ENCODE measurements at regions not wholly inside any gene's neighbourhood (a gene's known extent, or its start where the extent isn't known, plus 50 kb on each side); places are given as distances from the start of the nearest gene placed in this dataset.
"Not testable (repeated sequence)": the region's sequence is repeated elsewhere in the genome, so short reads cannot be mapped to it uniquely, and the experiment has no call there.

DNA sequence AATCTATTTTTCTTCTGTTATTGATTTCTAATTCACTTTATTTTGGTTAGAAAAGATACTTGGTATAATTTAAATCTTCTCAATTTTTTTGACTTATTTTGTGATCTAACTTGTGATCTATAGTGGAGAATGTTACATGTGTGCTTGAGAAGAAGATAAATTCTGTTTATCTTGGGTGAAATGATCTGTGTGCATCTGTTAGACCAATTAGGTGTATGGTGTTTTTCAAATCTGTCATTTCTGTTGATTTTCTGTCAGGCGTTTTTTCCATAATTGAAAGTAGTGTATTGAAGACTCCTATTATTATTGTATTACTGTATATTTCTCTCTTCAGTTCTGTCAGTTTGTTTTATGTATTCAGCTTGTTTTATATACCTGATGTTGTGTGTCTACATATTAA is 1668.3 kb downstream of the PLA2G4A start:
- DNase-seq = no peak

DNA sequence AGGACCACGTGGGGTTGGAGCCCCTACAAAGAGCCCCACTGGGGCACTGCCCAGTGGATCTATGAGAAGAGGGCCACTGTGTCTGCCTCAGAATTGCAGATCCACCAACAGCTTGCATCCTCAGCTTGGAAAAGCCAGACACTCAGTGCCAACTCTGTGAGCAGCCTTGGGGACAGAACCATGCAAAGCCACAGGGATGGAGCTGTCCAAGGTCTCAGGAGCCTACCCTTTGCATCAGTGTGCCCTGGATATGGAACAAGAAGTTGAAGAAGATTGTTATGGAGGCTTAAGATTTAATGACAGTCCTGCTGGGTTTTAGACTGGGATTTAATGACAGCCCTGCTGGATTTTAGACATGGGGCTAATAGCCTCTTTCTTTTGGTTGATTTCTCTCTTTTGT is 1670.9 kb downstream of the PLA2G4A start:
- no peak for DNase-seq

DNA sequence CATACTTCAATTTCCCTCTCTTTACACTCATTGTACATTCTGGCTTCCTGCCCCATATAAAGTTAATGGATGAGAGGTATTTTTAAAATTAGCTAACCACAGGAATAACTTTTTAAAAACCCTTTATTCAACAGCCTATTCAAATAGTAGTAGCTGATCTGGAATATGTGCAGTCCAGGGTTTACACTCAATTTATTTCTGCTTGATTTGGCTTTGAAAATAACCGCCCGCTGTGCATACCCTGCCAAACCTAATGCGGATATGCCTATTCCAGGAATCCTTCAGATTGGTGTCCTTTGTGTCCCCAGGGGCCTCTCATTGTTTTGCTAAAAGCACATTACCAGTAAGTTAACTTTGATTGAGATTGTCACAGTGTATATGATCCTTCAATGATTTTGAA is 1686.2 kb downstream of the PLA2G4A start:
- DNase-seq = no peak

DNA sequence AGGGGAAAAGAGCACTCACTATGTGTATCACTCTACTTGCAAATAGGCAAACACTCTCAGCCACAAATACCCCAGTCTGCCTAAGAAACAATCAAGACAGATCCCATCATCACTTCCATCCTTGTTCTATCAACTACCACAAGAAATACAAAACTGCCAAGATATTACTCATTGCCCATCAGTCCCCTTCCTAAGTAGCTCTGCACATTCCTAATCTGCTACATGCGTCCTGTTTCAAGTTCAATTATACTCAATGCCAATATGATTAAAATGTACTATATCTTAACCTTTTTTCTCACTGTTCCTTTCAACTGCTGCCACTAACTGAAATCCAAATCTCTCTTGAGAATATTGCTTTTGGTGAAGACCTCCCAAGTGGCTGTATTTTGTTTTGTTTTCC is 1688.4 kb downstream of the PLA2G4A start:
- no peak for DNase-seq

DNA sequence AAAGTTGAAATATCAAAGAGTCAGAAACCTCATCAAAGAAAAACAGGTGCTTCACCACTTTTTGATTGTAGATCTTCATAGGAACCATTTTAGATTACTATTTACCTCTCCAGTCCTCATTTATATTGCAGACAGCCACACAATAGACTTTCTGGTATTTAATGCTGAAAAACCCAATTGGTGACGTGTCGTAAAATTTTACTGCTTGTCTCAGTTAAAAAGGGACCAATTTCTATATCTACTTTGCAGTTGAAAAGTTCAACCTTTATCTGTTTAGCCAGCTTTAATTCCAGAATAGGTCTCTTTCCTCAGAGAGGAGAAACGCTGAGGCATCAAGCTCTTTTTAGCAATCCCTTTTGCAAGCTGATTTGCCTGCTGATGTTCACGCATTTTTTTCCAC is 1722.4 kb downstream of the PLA2G4A start:
- DNase-seq = peak; percentile 6

DNA sequence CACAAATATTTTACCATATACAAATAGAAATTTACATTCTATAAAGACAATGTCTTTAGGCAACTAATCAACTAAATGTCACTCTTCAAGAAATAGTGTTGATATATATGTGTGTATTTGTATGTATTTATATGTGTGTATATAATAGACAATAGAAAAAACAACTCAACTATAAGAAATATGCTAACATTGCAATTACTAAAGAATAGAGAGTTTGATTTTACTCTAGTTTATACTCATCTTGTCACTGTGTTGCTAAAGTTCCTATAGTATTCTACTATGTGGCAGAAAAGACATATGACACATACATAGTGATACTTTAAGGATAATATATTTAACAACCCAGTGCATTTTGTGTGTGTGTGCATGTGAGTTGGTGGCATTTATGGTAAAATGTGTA is 1728.3 kb downstream of the PLA2G4A start:
- DNase-seq = no peak

DNA sequence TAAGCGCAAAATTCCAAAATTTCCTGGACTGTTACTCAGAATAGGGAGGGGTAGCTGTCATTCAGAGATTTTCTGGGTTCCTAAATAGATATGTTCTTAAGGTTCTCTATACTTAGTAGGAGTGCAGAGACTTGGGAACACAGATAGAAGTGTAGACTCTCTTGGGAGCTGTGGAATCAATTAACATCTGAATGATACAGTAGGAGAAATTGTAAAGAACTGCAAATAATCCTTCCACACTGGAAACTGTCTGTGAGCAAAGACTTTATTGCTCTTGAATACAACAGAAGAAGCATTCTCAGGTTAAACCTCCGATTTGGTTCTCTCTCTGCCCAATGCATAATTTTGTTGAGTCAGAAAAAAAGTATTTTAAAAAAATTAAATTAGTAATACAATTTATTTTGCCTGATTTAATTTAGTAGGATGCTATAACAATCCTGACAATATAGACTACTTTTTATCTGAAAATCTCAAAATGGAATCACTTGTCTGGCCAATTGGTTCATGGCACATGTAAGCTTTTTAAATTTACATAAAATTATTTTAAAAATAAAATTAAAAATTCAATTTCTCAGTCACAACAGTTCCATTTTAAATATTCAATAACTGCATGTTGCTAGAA is 1754.3 kb downstream of the PLA2G4A start:
- DNase-seq = no peak

DNA sequence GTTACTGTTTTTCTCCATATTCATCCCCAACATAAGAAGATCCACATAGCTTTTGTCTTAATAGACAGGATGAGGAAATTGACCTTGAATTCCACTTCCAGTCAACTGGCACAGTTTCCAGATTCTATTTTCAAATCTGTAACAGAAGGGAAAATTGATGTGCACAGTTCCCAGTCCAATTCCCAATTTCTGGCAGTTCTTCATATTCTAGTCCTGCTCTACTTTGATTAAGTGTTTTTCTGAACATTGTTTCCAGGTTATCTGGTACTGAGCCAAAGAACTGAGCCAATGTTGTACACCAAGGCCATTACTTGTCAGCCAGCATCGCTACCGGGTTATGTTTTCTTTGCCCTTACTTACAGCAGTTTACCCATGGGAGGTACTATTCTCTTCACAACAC is 1755.4 kb downstream of the PLA2G4A start:
- DNase-seq = no peak

DNA sequence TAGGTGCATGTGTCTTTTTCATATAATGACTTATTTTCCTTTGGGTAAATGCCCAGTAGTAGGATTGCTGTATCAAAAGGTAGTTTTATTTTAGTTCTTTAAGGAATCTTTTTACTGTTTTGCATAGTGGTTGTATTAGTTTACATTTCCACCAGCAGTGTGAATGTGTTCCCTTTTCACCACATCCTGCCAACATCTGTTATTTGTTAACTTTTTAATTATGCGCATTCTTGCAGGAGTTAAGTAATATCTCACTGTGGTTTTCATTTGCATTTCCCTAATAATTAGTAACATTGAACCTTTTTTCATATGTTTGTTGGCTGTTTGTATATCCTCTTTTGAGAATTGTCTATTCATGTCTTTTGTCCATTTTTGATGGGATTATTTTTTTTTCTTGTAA is 1761.9 kb downstream of the PLA2G4A start:
- no peak for DNase-seq

DNA sequence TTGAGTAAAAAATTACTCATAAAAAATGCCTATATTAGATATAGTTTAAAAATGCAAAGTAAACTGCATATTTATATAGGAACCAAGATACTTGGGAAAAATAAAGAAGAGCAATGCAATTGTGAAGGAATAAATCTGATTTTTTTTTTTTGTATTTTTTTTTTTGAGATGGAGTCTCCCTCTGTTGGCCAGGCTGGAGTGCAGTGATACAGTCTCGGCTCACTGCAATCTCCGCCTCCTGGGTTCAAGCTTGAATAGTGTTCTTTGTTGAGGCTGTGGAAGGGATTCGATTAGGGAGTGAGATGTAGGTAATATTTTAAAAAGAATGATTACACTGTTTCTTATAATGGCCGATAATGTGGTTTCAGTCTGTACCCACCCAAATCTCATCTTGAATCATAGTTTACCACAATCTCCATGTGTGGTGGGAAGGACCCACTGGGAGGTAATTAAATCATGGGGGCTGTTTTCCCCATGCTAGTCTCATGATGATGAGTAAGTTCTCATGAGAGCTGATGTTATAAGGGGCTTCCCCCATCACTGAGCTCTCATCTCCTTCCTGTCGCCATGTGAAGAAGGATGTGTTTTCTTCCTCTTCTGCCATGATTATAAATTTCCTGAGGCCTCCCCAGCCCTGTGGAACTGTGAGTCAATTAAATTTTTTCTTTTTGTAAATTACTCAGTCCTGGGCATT is 1765.9 kb downstream of the PLA2G4A start:
- no peak for DNase-seq

DNA sequence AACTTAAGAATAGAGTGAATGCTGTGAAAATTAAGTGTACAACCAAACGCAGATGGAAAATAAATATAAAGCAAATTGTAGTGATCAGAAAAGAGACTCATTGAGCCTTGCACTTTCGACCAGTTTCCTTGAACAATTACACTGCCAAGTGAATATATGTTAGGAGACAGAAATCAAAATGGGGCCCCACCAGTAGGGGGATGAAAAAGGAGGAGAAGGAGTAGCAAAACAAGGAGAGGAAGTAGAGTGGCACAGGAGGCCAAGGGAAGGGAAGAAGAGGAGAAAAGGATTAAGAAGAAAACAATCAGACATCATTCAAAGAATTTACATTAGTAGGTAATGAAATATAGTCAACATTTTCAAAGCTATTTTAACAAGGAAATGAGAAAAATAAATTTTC is 1770.6 kb downstream of the PLA2G4A start:
- no peak for DNase-seq

DNA sequence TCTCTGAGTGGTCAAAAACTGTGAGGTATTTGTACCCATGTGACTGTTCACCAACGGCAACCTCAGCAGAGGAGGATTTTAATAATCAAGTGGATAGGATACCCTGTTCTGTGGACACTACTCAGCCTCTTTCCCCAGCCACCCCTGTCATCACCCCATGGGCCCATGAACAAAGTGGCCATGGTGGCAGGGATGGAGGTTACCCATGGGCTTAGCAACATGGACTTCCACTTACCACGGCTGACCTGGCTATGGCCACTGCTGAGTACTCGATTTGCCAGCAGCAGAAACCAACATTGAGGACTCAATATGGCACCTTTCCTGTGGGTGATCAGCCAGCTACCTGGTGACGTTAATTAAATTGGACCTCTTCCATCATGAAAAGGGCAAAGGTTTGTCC is 1782.7 kb downstream of the PLA2G4A start:
- DNase-seq = no peak

DNA sequence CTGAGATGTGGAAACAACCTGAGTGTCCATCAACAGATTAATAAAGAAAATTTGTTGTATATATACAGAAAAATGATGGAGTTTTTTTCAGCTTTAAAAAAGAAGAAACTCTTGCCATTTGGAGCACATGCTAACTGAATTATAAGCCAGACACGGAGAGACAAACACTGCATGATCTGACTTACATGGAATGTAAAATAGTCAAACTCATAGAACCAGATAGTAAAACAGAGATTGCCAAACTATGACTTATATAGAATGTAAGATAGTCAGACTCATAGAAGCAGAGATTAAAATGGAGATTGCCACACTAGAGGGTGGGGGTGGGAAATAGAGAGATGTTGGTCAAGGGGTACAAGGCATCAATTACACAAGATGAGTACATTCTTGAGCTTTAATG is 1786.6 kb downstream of the PLA2G4A start:
- no peak for DNase-seq

DNA sequence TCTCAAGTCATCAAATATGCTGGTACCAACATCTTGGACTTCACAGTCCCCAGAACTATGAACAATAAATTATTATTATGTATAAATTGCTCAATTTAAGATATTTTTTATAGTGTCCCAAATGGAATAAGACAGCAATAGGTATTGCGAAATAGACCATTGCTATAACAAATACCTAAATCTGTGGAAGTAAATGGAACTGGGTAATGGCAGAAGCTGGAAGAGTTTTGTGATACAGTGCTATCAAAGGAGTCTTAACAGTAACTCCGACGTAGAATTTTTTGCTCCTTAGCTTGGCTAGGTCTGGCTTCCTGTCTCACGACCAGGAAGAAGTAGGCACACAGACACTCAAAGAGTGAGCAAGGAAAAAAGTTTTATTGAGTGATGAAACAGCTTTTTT is 1791.5 kb downstream of the PLA2G4A start:
- DNase-seq = no peak

DNA sequence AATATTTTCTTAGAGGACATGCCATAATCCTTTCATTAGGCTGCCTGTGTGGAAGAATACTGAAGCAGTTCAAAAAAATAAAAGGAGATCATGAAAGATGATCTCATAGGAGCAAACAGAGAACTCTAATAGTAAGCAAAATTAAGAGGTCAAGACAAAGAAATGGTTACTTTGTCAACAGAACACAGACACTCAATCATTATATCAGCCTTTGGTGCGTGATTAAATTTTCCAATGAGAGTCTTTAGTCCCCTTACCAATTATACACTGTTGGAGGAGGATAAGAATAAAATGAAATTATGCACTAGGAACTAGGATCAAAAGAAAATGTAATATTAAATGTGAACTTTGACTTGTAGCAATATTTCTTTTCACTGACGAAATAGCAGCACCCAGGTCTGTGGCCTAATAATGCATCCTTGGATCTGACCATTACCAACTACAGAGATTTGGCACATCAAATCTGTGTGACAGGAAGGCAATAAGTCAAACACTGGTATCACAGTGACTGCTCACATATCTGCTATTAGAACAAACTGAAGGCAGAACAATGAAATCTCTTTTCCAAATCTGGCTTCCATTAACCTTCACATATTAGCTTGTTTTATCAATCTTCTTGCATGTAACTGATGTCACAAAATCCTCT is 1812.9 kb downstream of the PLA2G4A start:
- DNase-seq = peak; percentile 38

DNA sequence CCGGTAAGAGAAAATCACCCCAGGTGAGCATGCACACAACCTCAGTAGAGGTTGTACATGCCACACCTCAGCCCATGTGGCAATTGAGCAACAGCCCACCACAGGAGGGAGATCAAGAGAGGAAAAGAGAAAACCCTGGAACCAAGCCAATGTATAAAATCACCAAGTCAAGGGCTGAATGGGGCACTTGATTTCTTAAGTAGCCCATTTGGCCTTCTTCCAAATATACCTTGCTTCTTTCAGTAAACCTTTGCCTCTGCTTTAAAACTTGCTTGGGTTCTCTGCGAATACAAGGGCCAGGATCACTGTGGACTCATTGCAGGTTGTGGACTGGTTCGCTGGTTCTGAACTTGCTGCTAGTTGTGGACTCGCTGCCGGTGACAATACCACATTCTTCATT is 1814.0 kb downstream of the PLA2G4A start:
- peak; percentile 18 for DNase-seq

DNA sequence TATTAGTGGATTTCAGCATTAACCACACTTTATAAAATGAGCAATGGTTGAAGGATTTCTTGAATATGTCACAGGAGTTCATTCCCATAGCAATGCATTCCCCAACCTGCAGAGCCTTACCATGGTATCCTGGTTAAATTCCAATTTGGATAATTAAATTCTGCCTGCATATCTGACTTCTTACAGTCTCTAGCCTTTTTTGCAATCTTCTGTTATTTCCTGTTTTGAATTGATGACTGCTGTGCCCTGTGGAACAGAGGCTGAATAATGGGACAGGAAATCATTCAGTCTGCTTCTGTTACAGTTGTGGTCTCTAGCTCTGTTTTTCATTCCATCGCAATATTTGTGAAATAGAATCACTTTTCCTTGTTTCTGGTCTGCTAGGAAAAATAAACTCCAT is 1823.9 kb downstream of the PLA2G4A start:
- no peak for DNase-seq

DNA sequence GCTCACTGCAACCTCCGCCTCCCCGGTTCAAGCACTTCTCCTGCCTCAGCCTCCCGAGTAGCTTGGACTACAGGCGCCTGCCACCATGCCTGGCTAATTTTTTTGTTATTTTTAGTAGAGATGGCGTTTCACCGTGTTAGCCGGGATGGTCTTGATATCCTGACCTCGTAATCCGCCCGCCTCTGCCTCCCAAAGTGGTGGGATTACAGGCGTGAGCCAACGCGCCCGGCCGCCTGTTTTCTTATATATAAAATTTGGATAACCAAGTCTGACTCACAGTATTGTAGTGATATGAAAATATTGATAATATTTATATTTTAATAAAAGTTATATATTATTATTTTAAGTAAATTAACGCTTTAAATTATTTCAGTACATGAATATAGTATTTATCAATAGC is 1821.7 kb downstream of the BRINP3 start:
- not testable (repeated sequence) for DNase-seq

DNA sequence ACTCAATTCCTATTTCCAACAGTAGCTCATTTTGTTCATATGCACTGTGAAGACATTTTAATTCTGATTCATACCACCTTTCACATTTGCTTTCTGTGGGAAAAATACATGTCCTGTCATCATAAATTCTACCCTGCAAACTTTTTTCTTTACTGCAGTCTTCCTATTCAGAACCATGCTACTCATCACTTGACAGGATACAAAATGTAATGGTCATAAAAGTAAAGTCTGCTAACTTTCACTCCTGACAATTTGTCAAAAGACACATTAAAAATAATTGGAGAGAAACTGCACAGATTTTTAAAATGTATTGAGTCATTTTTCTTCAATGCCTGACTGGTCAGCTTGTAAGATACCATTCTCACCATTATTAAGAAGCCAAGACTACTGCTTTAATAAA is 1817.1 kb downstream of the BRINP3 start:
- DNase-seq = no peak

DNA sequence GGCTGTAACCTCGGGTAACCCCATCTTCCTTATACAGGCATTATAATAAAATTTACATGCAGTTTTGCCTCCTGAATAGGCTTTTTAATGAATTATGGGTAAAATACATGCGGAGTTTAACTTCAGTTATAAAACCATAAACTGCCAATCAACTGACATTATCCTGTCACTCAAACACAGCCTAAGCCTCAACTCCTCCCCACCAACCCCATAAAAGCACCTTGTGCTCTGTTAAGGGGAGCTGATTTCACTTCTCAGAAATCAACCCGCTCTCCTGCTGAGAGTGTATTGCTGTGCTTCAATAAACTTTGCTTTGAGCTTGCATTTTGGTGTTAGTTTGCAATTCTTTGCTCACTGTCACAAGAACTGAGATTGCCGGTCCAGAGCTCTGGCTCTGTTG is 1812.2 kb downstream of the BRINP3 start:
- DNase-seq = no peak

DNA sequence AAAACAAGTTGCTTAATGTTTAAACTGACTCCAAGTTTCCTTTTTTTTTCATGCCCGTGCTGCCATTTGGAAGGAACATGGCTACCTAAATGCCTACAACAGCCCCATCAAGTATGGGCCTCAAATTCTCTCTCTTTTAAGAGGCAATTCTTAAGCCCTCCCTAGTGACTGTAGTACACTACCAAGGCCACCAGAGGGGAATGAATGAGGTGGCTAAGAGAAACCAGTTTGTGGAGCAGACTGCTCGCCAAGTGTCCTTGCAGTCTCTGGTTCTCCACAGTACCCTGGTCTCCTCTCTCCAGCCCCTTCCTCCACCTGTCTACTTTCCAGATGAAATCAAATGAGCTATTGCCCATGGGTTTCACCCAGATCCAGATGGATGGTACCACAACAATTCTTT is 1809.6 kb downstream of the BRINP3 start:
- no peak for DNase-seq

DNA sequence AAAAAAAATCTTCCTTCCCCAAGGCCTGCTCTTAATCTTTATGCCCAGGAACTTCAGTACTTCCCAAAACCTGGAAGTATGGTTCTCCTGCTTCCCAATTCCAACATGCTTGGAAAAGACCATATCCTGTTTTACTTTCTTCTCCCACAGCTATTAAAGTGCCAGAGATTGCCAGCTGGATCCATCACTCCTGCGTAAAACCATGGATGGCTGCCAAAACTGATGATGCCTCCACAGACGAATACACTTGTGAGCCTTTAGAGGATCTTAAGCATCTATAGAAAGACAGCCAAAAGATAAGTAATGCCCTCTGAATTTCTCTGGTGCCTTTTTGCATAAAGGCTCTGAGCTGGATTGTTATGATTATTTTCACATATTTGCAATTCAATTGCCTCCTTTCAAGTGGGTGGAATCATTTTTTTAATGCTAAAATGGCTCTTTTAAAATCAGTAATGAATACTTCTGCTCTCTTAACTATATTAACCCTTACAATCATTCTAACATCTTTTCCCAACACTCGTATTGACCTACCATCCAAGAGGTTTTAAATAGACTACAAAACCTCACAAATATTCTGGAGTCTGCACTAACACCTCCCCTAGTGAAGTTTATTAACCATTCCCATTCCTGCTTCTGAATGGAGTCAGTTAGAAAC is 1807.8 kb downstream of the BRINP3 start:
- no peak for DNase-seq

DNA sequence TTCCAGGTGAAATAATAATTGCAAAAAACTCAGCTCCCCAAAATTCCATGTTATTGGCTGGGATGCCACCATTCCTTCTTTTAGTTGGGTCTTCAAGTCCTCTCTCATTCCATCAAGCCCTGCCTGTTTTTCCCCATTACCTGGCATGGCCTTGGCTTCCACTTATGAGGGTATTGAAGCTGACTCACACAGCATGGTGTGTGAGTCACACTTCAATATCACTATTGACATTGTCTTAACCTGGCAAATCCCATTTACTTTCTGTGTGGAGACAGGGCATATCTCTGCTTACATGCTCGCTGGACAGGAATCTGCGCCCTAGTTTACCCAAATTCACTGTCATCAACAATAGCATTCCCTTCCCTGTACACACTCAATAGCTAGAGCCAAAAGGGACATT is 1806.8 kb downstream of the BRINP3 start:
- DNase-seq = no peak

DNA sequence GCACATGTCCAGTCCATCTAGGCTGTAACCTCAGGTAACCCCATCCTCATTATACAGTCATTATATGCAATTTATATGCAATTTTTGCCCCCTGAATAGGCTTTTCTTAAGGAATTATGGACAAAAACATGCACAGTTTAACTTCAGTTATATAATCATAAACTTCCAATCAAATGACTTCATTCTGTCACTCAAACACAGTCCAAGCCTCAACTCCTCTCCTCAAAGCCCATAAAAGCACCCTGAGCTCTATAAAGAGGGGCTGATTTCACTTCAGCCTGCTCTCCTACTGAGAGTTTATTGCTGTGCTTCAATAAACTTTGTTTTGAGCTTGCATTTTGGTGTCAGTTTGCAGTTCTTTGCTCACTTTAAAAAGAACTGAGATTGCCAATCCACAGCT is 1805.5 kb downstream of the BRINP3 start:
- DNase-seq = no peak
